H1 (cell line): ENCODE measurements at regions not wholly inside any gene's neighbourhood (a gene's known extent, or its start where the extent isn't known, plus 50 kb on each side); places are given as distances from the start of the nearest gene placed in this dataset.

Experiments used
- CBX5 ChIP-seq: fragments of 300-800, 300-1000 bp; sonication (generic); IDR thresholded peaks from 2 replicates; pipeline ENCODE4 v1.7.1; 2016; ENCODE audit warnings: antibody characterized with exemption, low read length, low read depth
- CHD1 ChIP-seq: IDR thresholded peaks from 2 replicates; pipeline ENCODE4 v1.6.1; 2012; ENCODE audit warnings: low read depth, low read length, improper control_type of control experiment
- EZH2 ChIP-seq: fragments of 200-600 bp; sonication (generic); IDR thresholded peaks from 2 replicates; pipeline ENCODE4 v1.7.1; 2012; ENCODE audit warnings: low read depth, mild to moderate bottlenecking, moderate library complexity, low read length, inconsistent platforms; ENCODE audit not compliant: severe bottlenecking
- POLR2AphosphoS5 ChIP-seq: IDR thresholded peaks from 2 replicates; pipeline ENCODE4 v1.6.1; 2011; ENCODE audit warnings: low read depth, low read length
- SIX5 ChIP-seq: IDR thresholded peaks from 2 replicates; pipeline ENCODE4 v1.6.1; 2011; ENCODE audit warnings: mild to moderate bottlenecking, low read depth, low read length
- TF ChIP-seq, protein P1 (sequence below), 3 experiments: IDR thresholded peaks; 1 replicate in 2 of 3; 2 replicates in 1 of 3; pipeline versions ENCODE4 v1.5.1 to v1.6.1; 2011; ENCODE audit warnings: low read length in 3 of 3, mild to moderate bottlenecking in 3 of 3, inconsistent platforms in 2 of 3, low read depth in 1 of 3, moderate library complexity in 1 of 3; ENCODE audit not compliant: insufficient read depth in 1 of 3; ENCODE audit errors: control extremely low read depth in 1 of 3
- TF ChIP-seq, protein P2 (sequence below): IDR thresholded peaks from 2 replicates; pipeline ENCODE4 v1.6.1; 2012; ENCODE audit warnings: low read length, inconsistent platforms

- TF ChIP-seq POLR2AphosphoS5 = no peak
- TF ChIP-seq, protein P1, sequence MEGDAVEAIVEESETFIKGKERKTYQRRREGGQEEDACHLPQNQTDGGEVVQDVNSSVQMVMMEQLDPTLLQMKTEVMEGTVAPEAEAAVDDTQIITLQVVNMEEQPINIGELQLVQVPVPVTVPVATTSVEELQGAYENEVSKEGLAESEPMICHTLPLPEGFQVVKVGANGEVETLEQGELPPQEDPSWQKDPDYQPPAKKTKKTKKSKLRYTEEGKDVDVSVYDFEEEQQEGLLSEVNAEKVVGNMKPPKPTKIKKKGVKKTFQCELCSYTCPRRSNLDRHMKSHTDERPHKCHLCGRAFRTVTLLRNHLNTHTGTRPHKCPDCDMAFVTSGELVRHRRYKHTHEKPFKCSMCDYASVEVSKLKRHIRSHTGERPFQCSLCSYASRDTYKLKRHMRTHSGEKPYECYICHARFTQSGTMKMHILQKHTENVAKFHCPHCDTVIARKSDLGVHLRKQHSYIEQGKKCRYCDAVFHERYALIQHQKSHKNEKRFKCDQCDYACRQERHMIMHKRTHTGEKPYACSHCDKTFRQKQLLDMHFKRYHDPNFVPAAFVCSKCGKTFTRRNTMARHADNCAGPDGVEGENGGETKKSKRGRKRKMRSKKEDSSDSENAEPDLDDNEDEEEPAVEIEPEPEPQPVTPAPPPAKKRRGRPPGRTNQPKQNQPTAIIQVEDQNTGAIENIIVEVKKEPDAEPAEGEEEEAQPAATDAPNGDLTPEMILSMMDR (IDR thresholded peaks at IDR 0.05; ENCODE audit: control extremely low read depth in 1 of 3, insufficient read depth in 1 of 3, low read depth in 1 of 3, low read length in 3 of 3) = no peak
- TF ChIP-seq EZH2 = no peak
- TF ChIP-seq, protein P2, sequence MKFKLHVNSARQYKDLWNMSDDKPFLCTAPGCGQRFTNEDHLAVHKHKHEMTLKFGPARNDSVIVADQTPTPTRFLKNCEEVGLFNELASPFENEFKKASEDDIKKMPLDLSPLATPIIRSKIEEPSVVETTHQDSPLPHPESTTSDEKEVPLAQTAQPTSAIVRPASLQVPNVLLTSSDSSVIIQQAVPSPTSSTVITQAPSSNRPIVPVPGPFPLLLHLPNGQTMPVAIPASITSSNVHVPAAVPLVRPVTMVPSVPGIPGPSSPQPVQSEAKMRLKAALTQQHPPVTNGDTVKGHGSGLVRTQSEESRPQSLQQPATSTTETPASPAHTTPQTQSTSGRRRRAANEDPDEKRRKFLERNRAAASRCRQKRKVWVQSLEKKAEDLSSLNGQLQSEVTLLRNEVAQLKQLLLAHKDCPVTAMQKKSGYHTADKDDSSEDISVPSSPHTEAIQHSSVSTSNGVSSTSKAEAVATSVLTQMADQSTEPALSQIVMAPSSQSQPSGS = no peak
- no peak for TF ChIP-seq CHD1
- no peak for TF ChIP-seq CBX5
- TF ChIP-seq SIX5 = no peak
Observed at GRCh38 chr7:106482091-106482490, 178.9 kb downstream of the CCDC71L start.
